ENCODE measurements at regions not wholly inside any gene's neighbourhood (a gene's known extent, or its start where the extent isn't known, plus 50 kb on each side); places are given as distances from the start of the nearest gene placed in this dataset.
A peak's percentile ranks its signal among the peaks of the same experiment; 100 is the strongest.

GRCh38 chr3:174767406-174767805 lies 91.7 kb upstream of the NAALADL2 start:
- DNase-seq (ENCODE audit: low read depth in 2 of 2), result peak in 1 of 2 donors; percentile 71
- TF ChIP-seq, protein P1, sequence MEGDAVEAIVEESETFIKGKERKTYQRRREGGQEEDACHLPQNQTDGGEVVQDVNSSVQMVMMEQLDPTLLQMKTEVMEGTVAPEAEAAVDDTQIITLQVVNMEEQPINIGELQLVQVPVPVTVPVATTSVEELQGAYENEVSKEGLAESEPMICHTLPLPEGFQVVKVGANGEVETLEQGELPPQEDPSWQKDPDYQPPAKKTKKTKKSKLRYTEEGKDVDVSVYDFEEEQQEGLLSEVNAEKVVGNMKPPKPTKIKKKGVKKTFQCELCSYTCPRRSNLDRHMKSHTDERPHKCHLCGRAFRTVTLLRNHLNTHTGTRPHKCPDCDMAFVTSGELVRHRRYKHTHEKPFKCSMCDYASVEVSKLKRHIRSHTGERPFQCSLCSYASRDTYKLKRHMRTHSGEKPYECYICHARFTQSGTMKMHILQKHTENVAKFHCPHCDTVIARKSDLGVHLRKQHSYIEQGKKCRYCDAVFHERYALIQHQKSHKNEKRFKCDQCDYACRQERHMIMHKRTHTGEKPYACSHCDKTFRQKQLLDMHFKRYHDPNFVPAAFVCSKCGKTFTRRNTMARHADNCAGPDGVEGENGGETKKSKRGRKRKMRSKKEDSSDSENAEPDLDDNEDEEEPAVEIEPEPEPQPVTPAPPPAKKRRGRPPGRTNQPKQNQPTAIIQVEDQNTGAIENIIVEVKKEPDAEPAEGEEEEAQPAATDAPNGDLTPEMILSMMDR (IDR thresholded peaks at IDR 0.05; ENCODE audit: low read depth, low read length), result no peak
- H3K4me3 ChIP-seq (replicated peaks in 1 of 2; ENCODE audit: low read depth in 2 of 2, low read length in 2 of 2), result no peak overlapping the region

DNA sequence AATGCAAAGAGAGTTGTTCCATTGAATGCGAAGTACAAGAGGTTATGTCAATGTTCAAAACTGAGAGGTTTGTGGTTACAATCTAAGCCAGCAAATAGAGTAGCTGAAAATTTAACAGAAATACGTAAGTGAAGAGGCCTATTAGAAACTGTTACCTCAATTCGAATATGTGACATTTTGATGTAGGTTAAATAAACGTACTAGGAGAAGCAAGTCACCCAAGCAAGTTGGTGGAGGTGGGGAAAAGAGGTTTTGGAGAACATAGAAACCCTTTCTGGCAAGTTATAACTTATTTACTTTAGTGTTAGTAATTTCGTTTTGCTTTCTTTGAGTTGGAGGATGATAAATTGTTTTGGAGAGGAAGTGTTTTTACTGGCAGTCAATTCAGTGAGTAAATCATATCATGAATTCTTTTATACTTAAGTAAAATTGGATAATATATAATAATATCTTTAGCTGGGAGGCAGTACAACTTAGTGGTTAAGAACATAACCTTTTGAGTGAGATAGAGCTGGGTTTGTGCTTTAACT lies 91.2 kb upstream of the NAALADL2 start:
- no peak overlapping the region for H3K4me3 ChIP-seq (replicated peaks in 1 of 2; ENCODE audit: low read depth in 2 of 2, low read length in 2 of 2)
- TF ChIP-seq, protein P1 (IDR thresholded peaks at IDR 0.05; ENCODE audit: low read depth, low read length), result no peak
- peak; percentile 65 to 86 for DNase-seq (ENCODE audit: low read depth in 2 of 2)

DNA sequence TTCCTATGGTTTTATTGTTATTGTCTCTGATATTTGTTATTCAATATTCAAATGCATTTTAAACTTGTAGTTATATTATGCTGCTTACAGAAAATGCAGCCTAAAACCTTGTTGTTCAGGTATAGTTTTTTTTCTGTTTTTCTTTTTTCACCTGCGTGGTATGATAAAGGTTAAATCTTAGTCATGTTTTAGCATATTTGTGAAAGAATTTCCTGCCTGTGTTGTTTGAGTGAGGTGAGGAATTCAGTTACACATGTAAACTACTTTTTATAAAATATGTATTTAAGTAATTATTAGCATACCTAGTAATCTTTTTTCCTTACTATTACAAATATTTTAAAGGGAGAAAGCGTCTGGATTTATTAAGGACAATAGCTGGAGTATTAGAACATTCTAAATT lies 90.0 kb upstream of the NAALADL2 start:
- TF ChIP-seq, protein P1 (IDR thresholded peaks at IDR 0.05; ENCODE audit: low read depth, low read length), result no peak
- no peak overlapping the region for H3K4me3 ChIP-seq (replicated peaks in 1 of 2; ENCODE audit: low read depth in 2 of 2, low read length in 2 of 2)

GRCh38 chr3:174775603-174776002 lies 83.5 kb upstream of the NAALADL2 start:
- TF ChIP-seq, protein P1 (IDR thresholded peaks at IDR 0.05; ENCODE audit: low read depth, low read length), result no peak
- no peak overlapping the region for H3K4me3 ChIP-seq (replicated peaks in 1 of 2; ENCODE audit: low read depth in 2 of 2, low read length in 2 of 2)
- DNase-seq (ENCODE audit: low read depth in 2 of 2), result peak; percentile 56 to 88

More for the DNA sequence above, 90.0 kb upstream of the NAALADL2 start:
- DNase-seq (ENCODE audit: low read depth in 2 of 2), result no peak

GRCh38 chr3:174776123-174776522 lies 83.0 kb upstream of the NAALADL2 start:
- peak; percentile 20 to 59 for DNase-seq (ENCODE audit: low read depth in 2 of 2)
- H3K4me3 ChIP-seq (replicated peaks in 1 of 2; ENCODE audit: low read depth in 2 of 2, low read length in 2 of 2), result no peak overlapping the region
- TF ChIP-seq, protein P1 (IDR thresholded peaks at IDR 0.05; ENCODE audit: low read depth, low read length), result no peak

DNA sequence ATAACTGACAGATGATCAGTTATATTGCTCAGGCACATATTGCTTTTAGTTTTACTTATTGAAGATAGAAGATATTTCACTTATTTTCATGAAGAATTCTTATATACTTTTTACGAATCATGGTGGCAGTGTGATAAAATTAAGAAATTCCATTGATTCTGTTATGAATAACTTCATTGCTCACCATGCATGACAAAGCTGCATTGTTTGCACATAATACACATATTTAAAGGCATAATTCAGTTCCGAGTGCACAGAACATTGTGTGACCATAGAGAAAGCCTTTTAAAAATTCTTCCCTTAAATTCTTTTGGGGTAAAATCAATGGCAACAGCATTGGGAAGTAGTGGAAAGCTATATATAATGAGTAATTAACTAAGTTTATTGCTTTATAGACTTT lies 82.5 kb upstream of the NAALADL2 start:
- no peak overlapping the region for H3K4me3 ChIP-seq (replicated peaks in 1 of 2; ENCODE audit: low read depth in 2 of 2, low read length in 2 of 2)
- peak in 1 of 2 donors; percentile 73 for DNase-seq (ENCODE audit: low read depth in 2 of 2)
- TF ChIP-seq, protein P1 (IDR thresholded peaks at IDR 0.05; ENCODE audit: low read depth, low read length), result no peak

DNA sequence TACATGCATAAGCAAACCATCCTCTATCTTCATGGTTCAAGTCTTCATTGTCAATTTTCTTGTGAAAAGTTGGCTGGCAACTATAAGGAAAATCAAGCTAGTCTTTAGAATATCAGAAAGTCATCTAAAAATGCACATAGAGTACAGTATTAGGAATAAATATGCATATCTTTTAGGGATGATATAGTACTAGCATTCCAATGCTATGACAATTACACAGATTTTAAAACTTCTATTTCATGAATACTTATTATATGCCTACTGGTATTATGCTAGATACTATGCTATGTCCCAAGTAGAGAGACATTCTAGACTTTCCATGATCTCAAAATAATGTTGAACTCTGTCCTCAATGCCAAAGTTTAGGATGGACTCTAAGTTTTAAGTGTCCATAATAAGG lies 81.3 kb upstream of the NAALADL2 start:
- no peak overlapping the region for H3K4me3 ChIP-seq (replicated peaks in 1 of 2; ENCODE audit: low read depth in 2 of 2, low read length in 2 of 2)
- TF ChIP-seq, protein P1 (IDR thresholded peaks at IDR 0.05; ENCODE audit: low read depth, low read length), result no peak
- DNase-seq (ENCODE audit: low read depth in 2 of 2), result peak in 1 of 2 donors; percentile 31
